ENCODE measurements at regions not wholly inside any gene's neighbourhood (a gene's known extent, or its start where the extent isn't known, plus 50 kb on each side); places are given as distances from the start of the nearest gene placed in this dataset.

DNA sequence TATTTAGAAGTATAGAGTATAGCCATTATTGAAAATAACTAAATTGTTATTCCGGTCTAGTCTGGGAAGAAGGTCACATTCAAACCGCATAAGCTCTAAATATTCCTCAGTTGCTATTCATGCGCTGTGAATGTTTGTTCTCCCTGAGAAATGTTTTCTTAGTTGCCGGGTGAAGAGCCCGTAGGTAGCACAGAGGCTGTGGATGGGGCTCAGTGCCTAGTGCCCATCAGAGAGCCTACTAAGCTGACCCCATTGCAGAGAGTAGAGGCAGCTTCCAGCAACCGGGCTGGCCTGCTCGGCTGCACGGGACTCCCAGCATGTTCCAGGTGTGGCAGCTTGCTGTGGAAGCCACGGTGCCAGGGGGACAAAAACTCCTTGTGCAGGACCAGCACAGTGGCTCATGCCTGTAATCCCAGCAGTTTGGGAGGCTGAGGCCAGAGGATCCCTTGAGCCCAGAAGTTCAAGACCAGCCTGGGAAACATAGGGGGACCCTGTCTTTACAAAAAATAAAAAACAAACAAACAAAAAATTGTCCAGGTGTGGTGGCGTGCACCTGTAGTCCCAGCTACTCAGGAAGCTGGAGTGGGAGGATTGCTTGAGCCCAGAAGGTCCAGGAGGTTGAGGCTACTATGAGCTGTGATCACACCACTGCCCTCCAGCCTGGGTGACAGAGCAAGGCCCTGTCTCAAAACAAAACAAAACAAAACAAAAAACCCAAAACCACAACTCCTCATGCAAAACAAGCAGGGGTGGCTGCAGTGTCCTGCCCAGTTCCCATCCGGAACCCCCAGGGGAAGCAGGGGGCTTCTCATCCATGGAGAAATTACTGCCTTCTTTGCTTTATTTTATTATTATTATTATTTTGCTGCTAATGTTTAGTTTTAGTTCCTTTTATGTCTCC, 82.5 kb downstream of the KCTD15 start:
- no peak for TF ChIP-seq POLR2AphosphoS5 (IDR thresholded peaks at IDR 0.05; ENCODE audit: low read depth, low read length)
- no peak for TF ChIP-seq TAF1 (IDR thresholded peaks at IDR 0.05; ENCODE audit: borderline replicate concordance, insufficient read depth, low read length)
- no peak for TF ChIP-seq SIN3A (IDR thresholded peaks at IDR 0.05; ENCODE audit: borderline replicate concordance, insufficient read depth, low read length)

DNA sequence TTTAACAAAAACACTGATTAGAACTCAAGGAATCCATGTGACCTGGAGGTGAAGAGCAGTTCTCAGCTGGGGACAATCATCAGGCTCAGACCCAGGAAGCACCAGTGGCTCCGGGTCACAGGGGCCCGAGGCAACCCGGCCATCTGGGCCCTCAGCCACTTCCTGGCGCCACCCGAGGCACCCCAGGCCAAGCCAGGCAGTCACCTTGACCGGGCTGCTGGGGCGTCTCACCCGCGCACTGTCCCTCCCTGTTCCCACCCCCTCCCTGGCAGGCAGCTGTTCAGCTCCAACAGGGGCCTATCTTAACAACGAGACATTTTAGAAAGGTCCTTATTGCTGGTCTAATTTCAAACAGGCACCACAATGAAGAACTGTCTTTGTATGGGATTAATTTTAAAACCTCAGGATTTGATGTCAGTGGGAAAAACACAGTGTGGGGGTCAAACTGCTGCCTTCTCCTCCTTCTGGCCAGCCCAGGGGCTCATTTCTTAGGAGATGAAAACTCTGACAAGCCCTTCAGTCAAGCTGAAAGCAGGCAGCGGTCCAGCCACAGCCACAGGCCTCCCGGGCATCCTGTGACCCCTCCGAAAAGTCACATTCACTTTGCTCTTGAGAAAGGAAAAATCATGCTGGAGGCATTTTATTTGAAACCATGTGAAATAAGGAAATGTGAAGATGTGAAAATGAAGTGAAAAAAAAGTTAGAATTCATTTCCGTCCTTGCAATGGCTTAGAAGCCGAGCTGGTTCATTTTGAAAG, 83.3 kb downstream of the KCTD15 start:
- no peak for TF ChIP-seq FOXP2 (optimal IDR thresholded peaks at IDR 0.05; ENCODE audit: borderline replicate concordance, extremely low read depth, extremely low read length, insufficient read depth)
- TF ChIP-seq SIN3A (IDR thresholded peaks at IDR 0.05; ENCODE audit: borderline replicate concordance, insufficient read depth, low read length) = no peak
- no peak for TF ChIP-seq TAF1 (IDR thresholded peaks at IDR 0.05; ENCODE audit: borderline replicate concordance, insufficient read depth, low read length)
- no peak for TF ChIP-seq POLR2AphosphoS5 (IDR thresholded peaks at IDR 0.05; ENCODE audit: low read depth, low read length)
- TF ChIP-seq, protein P1, sequence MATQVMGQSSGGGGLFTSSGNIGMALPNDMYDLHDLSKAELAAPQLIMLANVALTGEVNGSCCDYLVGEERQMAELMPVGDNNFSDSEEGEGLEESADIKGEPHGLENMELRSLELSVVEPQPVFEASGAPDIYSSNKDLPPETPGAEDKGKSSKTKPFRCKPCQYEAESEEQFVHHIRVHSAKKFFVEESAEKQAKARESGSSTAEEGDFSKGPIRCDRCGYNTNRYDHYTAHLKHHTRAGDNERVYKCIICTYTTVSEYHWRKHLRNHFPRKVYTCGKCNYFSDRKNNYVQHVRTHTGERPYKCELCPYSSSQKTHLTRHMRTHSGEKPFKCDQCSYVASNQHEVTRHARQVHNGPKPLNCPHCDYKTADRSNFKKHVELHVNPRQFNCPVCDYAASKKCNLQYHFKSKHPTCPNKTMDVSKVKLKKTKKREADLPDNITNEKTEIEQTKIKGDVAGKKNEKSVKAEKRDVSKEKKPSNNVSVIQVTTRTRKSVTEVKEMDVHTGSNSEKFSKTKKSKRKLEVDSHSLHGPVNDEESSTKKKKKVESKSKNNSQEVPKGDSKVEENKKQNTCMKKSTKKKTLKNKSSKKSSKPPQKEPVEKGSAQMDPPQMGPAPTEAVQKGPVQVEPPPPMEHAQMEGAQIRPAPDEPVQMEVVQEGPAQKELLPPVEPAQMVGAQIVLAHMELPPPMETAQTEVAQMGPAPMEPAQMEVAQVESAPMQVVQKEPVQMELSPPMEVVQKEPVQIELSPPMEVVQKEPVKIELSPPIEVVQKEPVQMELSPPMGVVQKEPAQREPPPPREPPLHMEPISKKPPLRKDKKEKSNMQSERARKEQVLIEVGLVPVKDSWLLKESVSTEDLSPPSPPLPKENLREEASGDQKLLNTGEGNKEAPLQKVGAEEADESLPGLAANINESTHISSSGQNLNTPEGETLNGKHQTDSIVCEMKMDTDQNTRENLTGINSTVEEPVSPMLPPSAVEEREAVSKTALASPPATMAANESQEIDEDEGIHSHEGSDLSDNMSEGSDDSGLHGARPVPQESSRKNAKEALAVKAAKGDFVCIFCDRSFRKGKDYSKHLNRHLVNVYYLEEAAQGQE (IDR thresholded peaks at IDR 0.05; ENCODE audit: insufficient read depth in 1 of 2, low read depth in 2 of 2, low read length in 2 of 2) = no peak

DNA sequence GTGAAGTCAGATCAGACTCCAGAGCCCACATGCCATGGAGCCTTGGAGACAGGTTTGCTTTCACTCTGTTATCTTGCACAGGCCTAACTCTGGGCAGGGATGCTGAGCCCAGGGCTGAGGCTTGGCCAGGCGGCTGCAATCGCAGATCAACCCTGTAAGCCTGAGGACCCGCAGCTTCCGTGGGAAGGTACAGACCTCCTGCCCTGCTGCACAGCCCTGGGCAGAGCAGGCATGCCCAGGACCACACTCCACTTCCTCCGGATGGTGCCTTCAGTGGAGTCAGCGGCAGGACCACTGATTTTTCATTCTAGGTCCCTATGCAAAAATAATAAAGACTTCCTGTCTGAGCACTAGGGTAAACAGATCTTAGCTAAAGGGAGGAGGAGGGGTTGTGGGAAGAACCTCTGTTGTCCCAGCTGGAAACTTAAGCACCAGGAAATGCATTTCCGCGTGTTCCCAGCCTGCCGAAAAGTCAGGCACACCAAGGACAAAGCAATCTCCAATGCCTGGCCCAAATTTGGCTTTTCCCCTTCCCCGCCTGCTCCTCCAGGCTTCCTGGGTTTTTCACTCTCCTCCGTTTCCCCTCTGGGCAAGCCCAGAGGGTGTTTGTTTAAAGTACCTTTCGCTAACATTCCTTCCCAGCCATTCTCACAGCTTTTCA, 87.3 kb downstream of the KCTD15 start:
- TF ChIP-seq FOXP2 (optimal IDR thresholded peaks at IDR 0.05; ENCODE audit: borderline replicate concordance, extremely low read depth, extremely low read length, insufficient read depth) (peak; percentile 54), SIN3A (IDR thresholded peaks at IDR 0.05; ENCODE audit: borderline replicate concordance, insufficient read depth, low read length) (peak; percentile 81; the same call in 1 of the 2 replicates), TAF1 (IDR thresholded peaks at IDR 0.05; ENCODE audit: borderline replicate concordance, insufficient read depth, low read length) (no peak), POLR2AphosphoS5 (IDR thresholded peaks at IDR 0.05; ENCODE audit: low read depth, low read length) (no peak)
- TF ChIP-seq, protein P1 (IDR thresholded peaks at IDR 0.05; ENCODE audit: insufficient read depth in 1 of 2, low read depth in 2 of 2, low read length in 2 of 2) = 0 out of 4 replicates have a peak, but pooled peaks of 1 of the 2 experiments have one; percentile 12

DNA sequence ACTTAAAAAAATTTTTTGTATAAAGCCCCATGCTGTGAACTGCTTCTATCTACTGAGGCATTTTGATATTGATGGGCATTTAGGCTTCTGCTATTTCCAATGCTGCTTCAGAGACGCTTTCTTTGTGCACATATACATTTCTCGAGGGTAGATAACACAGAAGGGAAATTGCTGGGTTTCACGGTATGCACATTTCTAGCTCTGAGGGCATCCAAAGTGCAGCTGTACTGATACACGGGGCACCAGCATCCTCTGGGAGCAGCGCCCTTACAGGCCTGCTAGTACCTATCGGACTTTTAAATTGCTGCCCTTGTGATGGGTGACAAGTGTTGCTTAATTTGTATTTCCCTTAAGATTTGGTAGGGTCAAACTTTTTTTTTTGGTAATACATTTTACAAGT, 88.6 kb downstream of the KCTD15 start:
- TF ChIP-seq, protein P1 (IDR thresholded peaks at IDR 0.05; ENCODE audit: insufficient read depth in 1 of 2, low read depth in 2 of 2, low read length in 2 of 2) = no peak
- TF ChIP-seq FOXP2 (optimal IDR thresholded peaks at IDR 0.05; ENCODE audit: borderline replicate concordance, extremely low read depth, extremely low read length, insufficient read depth) (no peak), POLR2AphosphoS5 (IDR thresholded peaks at IDR 0.05; ENCODE audit: low read depth, low read length) (no peak), SIN3A (IDR thresholded peaks at IDR 0.05; ENCODE audit: borderline replicate concordance, insufficient read depth, low read length) (no peak), TAF1 (IDR thresholded peaks at IDR 0.05; ENCODE audit: borderline replicate concordance, insufficient read depth, low read length) (no peak)

DNA sequence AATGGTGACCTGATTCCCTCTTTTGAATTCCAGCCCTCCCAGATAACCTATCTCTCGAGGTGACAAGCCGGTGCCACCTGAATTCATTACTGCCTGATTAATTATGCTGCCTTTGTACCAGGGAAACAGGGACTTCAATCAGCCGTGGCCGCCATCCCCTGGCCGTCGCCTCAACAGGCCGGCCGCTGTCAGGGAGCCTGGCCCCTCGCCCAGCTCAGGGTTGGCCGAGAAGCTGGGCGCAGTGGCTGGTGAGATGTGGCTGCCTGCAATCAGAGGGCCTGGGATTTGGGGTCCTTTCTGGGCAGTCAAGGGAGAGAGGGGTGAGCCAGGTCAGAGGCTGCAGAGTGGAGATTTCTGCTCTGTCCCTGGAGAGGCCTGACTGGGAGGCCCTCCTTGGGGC, 91.2 kb downstream of the KCTD15 start:
- TF ChIP-seq TAF1 (IDR thresholded peaks at IDR 0.05; ENCODE audit: borderline replicate concordance, insufficient read depth, low read length) = no peak
- no peak for TF ChIP-seq FOXP2 (optimal IDR thresholded peaks at IDR 0.05; ENCODE audit: borderline replicate concordance, extremely low read depth, extremely low read length, insufficient read depth)
- TF ChIP-seq SIN3A (IDR thresholded peaks at IDR 0.05; ENCODE audit: borderline replicate concordance, insufficient read depth, low read length) = no peak
- TF ChIP-seq, protein P1 (IDR thresholded peaks at IDR 0.05; ENCODE audit: insufficient read depth in 1 of 2, low read depth in 2 of 2, low read length in 2 of 2) = no peak
- TF ChIP-seq POLR2AphosphoS5 (IDR thresholded peaks at IDR 0.05; ENCODE audit: low read depth, low read length) = no peak
